B cell (primary cell): ENCODE measurements at regions not wholly inside any gene's neighbourhood (a gene's known extent, or its start where the extent isn't known, plus 50 kb on each side); places are given as distances from the start of the nearest gene placed in this dataset.
"Not testable (repeated sequence)": the region's sequence is repeated elsewhere in the genome, so short reads cannot be mapped to it uniquely, and the experiment has no call there.

ENCODE experiments used
- CTCF ChIP-seq: fragments of 200-600 bp; IDR thresholded peaks from one replicate; pipeline ENCODE4 v1.8.0; 2022; ENCODE audit warnings: antibody characterized with exemption, mild to moderate bottlenecking
- EZH2 ChIP-seq: IDR thresholded peaks from 2 replicates; pipeline ENCODE4 v1.6.1; 2012; ENCODE audit warnings: borderline replicate concordance, low read depth, mild to moderate bottlenecking, moderate library complexity, low read length; ENCODE audit not compliant: insufficient read depth, poor library complexity, severe bottlenecking

- not testable (repeated sequence) for TF ChIP-seq CTCF, EZH2
These were observed 632.4 kb downstream of the CWH43 start for GRCh38 chr4:49618436-49618835.
